GM18867 (cell line): ENCODE measurements at regions not wholly inside any gene's neighbourhood (a gene's known extent, or its start where the extent isn't known, plus 50 kb on each side); places are given as distances from the start of the nearest gene placed in this dataset.

Source experiments
- ATAC-seq: cut with Tn5 transposase; IDR thresholded peaks from one replicate; pipeline ENCODE4 v1.9.1; 2021; ENCODE audit warnings: mild to moderate bottlenecking, moderate library complexity; ENCODE audit not compliant: unreplicated experiment

DNA sequence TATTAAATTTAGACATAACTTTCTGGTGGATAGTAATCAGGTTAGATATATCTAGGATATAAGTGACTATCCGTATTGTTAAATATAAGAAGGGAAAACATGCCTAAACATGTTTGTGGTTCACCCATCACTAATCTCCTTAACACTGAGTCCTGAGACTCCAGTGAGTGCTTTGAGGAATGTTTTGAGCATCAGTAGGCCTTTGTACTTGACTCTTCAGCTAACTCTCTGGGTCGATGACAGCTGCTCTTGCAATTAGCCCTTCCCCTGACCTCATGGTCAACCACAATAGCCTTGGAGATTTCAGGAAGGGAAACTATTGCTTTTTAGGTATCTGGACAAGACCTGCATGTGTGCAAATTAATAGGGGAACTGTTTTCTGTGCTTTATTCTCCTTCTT is 716.8 kb downstream of the EPHA4 start:
- no peak for ATAC-seq

DNA sequence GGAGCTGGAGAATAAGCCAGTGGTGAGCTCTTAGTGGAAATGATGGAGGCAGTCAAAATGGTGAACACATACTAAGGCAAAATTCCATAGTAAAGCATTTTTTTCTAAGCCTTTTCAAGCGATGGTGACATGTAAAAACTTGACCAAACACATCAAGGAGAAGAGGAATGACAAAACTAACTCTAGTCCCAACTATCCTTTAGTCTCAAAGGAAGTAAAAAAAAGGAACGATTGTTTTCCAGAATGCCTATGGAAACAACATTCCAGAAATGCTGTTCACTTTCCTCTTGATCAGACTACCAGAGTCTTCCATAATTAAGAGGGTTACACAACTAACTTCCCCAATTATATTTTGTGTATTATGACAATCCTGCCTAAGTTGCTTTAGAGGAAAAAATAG is 715.6 kb downstream of the EPHA4 start:
- no peak for ATAC-seq

DNA sequence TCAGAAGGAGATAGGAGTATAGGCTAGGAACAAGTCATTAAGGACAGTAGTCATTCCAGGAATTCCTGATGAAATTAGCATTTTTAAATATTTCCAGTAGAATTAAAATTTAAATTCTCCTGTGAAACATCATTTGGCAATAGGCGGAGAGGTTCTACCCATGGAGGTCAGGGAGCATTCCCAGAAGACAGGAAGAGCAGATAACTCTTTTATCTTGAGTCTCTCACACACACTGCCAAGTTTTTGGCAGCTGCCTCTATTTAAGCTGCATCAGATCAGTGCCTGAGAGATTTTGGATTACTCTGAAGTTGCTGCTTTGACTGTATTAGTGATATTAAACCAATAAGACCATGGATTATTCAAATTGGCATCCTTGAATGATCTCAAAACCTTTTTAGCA is 714.7 kb downstream of the EPHA4 start:
- no peak for ATAC-seq

DNA sequence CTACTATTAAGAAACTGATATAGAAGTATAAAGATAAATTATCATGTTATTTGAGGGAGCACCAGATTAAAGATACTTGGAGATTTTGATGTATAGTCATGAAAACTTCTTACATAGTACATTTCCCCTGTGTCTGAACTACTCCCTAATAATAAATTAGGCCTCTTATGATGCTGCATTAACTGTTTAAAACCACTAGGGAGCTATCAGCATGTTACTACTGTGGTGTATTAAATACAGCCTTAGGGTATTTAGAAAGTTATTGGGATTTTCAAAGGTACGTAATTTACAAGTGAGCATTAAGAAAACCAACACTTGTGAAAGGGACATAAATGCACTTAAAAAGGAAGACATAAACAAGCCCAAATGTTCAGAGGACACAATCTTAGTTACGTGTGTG is 714.0 kb downstream of the EPHA4 start:
- no peak for ATAC-seq

DNA sequence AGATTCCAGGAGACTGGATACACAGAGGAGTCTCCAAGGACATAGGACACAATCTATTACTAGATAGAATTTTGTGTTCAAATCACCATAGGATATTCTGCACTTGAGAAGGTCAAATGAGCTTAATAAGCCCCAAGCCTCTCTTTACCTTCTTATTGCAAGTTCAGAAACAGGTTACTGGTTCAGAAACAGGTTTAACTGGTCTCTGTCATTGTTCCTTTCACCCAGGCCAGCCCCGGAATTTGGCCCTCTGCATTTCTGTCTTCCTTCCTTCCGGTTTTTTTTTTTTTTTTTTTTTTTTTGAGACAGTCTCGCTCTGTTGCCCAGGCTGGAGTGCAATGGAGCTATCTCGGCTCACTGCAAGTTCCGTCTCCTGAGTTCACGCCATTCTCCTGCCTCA is 700.2 kb downstream of the EPHA4 start:
- ATAC-seq = no peak

DNA sequence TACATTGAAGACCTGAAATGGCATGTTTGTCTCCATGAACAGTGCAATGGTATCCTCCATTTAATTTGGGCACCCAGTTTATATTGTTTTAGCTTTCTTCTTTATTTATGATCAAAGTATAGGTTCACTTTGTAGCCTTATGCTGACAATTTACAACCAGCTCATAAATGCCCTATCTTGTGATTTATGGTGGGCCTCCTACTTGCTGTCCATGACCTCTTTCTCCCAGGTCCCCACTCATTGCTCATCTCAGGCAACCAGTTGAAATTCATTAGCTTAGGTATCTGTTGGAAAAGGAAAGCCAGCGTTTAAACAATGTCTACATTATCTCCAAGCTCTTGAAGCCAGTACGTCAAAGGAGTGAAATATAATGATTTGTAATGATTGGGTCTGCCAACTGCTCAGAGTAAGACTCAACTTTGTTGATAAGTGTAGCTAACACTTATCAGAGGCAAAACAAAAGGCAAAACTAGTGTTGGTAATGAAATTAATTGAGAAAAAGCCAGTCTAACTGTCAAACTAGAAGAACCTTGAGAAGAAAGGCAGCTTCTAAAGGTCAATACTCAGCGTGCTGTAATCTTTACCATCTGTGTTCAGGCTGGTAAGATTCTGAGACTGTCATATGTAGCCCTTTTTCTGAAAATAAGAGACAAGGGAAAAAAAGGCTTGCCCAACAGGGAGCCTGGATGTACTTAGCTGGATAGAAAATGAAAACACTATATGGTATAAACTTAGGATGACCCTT is 695.9 kb downstream of the EPHA4 start:
- no peak for ATAC-seq

DNA sequence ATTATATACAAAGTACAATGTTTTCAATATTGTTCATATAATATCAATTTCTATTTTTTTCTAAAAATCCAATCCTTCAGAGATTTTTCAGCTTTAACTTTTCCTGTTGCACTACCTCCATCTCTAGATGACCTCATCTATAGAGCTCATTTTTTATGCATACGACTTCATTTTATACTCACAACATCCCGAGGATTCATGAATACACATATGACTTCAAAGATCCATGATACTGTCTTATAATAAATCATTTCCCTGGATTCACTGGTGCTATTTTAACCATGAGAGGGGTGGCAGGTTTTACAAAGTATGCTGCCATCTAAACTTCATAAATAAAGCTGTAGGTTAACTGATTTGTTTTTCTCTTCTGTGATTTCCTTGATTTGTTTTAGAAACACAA is 694.6 kb downstream of the EPHA4 start:
- ATAC-seq = no peak

DNA sequence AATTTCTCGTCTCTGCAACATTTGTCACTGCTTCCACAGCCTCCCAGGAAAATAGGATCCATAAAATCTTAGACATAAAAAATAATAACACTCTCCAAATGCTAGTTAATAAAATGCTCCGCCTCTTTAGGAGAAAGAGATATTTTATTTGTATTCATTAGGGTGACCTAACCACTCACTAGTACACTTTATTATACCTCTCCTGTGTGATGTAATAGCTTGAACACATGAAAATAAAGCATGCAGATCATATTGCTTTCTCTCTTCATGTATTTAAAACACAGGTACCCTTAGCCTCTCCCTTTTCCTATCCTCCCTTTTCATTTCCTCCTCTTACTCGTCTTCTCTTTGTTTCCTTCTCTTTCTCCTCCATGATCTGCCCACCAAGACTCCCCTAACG is 694.2 kb downstream of the EPHA4 start:
- no peak for ATAC-seq

DNA sequence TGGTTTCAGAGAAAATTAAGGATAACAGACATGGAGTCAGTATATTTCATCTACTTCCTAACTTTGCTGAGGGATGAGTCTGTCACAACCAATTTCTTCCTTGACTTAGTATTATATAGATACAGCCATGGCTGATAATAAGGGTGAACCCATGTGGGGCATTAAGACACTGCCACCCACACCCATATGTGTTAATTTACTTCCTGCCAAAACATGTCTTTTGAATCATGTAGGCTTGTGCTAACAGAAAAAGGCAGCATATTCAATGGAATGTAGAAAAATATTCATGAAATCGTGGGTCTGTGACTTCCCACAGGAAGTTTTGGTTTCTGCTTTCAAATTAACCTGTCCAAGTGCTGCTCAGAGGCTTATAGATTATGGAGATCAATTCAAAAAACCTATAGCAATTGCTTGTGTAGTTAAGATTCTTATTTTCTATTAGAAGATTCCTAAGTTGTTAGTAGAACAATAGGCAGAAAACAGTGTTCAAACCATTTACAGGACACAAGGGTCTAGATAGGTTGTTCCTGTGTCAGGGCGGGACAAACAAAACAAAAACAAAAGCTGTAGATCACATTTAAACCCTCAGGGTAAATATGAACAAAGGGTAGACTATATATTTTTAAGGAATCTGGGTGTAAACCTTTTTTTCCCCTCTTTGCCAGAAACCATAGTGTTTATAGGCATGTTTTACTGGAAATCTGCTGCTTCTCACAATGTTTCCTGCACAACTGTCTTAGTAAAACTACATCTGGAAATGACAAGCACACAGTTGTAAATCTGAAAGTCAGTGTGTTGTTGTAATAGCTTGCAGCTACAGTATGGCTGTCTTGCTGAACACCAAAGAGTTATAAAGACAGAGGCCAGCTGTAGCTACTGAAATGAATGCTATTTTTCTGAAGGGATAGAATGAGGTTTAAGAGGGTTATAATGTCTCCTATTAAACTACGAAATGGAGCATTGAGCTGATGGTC is 691.2 kb downstream of the EPHA4 start:
- no peak for ATAC-seq

DNA sequence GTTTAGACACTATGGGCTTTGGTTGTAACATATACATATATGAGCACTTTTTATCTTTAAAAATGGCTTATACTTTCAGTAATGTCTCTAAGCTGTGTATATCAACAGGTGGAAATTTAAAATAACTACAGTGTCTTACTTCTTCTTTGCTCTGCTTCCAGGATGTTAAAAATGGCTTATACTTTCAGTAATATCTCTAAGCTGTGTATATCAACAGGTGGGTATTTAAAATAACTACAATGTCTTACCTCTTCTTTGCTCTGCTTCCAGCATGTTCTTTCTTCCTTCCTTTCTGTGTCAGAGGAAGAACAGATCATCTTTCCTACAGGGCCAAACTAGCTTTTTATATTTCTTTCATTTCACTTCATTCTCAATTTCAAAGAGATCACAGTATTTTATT is 689.6 kb downstream of the EPHA4 start:
- ATAC-seq = no peak

DNA sequence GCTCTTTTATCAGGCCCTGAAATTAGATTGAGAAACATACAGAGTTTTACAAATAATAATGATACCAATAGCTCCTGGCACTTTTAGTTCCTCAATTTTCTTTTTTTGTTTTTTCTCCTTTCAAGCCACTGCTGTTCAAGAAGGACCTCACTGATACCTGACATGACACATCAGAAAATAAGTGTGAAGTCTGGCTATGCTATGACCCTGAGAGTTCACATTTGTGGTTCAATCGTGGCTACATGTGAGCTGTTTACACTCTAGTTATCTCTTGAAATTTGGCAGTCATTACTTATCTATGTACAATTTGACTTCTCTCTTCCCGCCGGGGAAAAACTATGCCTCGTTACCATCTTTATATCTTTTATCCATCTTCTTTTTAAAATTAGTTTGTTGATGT is 686.5 kb downstream of the EPHA4 start:
- ATAC-seq = no peak

DNA sequence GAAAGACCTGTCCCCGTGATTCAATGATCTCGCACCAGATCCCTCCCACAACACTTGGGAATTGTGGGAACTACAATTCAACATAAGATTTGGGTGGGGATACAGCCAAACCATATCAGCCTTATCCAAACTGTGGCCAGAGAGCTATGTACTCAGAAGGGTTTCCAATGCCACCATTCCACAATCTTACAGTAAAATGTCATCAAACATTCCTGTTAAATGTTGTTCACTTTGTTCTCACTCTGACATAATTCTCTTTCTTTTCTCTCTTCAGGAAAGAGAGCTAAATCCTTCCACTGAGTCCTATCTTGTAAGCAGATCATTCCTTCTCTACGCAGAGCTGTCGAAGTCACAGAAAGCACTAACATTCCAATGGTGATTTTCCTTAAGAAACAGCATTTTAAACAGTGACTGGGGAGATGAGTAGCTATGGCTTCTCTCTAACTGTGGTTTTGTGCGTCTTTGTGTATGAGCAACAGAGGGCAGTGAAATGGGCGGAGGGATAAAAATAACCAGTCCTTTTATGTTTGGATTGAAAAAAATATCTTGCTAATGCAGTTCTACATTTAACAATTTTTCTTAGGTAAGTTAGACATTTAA is 684.7 kb downstream of the EPHA4 start:
- ATAC-seq = no peak

DNA sequence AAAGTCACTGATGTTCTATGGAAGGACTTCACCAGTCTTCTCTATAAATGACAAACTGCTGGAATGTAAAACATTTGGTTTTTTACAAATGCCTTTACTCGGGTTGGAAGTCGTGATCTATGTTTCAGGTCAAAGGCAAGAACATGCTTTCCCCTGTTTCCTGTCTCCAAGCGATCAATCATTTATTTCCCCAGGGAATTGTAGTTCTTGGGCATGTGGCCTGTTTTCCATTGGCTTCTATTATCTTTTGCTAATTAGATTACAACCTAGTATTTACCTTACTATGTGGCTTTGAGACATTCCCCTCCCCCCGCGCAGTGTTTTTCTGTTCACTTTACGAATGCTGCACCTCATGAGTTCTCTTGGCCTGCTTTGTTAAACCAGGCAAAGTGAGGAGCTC is 684.2 kb downstream of the EPHA4 start:
- ATAC-seq = no peak

DNA sequence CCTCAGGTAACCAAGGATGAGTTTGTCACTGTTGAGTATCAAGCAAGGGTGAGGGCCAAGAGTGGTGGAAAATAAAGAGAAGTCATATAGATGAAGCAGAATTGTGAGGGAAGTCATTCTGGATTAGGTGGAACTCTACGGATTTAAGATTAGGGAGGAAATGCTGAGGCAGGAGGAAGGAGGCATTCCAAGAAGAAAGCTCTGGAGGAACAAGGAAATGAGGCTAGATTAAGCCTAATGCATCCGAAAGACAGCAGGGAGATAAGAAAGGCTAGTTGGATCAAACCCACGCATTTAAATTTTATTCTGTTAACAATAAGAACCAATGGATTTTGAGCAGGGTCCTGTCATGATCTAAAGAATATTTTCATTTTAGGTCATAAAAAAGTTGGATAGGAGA is 681.2 kb downstream of the EPHA4 start:
- no peak for ATAC-seq

DNA sequence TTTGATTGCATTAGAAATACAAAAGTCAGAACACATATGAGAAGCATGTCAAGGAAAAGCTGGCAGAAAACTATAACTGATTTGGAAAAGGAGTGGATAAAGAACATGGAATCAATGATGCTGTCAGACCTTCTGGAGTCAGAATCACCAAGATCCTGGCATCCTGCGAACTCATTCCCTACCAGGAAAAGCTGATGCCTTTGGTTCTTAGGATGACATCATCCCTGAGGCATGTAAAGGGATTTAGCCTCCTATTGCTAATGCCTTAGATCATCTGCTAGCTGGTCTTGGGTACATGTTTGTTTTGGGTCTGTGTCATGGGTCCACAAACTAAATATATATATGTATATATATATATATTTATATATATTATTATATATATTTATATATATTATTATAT is 680.7 kb downstream of the EPHA4 start:
- no peak for ATAC-seq

DNA sequence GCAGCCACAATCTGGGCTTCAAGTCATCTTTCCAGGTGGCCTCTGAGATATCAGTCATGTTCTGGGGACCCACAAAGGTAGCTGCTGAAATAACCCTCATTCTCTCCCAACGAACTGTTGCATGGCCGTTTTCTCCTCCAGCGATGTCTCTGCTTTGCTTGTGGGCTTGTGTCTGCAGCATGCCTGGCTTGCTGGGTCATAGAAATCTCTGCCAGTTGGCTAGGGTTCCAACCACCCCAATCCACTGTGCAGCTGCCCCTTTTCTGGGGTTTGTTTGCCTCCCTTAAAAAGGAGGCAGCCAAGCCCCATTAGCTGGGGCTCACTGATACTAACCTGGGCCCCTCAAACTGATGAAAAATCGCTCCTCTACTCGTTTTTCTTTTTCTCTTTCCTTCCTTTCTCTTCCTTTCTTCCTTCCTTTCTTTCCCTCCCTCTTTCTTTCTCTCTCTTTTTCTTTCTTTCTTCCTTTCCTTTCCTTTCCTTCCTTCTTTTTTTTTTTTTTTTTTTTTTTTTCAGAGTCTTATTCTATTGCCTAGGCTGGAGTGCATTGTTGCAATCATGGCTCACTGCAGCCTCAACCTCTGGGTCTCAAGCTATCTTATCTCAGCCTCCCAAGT is 680.0 kb downstream of the EPHA4 start:
- ATAC-seq = no peak

DNA sequence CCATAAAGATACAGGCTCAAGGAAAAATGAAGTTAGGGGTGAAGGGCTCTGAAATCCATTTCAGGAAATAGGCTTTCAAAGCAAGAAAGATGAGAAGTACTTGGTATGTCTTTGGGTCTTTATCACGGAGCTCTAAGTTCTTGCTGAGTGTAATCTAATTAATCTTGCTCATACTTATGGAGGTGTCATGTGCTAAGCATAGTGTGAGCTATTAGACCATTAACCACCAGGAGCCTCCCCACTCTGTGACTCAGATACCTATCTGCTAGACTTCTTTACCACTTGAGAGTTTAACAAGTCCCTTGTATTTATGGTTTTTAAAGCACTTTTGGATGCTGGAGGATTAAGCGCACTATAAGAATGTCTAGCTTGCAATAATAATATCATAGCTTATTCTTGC is 678.7 kb downstream of the EPHA4 start:
- ATAC-seq = no peak

DNA sequence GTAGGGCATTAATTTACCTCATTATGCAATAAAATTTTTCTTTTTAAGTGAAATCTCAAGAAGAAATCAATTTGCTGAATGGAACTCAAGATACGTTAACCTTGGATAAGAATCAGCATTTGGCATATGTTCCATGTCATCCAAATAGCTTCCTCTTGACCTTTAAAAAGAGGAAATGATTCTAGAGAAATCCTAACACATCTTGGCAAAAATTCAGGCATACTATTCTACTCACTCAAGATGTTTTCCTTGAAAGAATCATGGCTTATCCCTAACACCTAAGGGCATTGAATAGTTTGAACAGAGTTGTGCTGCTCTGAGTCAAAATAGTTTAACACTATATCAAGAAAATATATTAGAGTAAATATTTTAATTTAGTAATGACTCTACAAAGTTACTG is 678.0 kb downstream of the EPHA4 start:
- ATAC-seq = no peak

DNA sequence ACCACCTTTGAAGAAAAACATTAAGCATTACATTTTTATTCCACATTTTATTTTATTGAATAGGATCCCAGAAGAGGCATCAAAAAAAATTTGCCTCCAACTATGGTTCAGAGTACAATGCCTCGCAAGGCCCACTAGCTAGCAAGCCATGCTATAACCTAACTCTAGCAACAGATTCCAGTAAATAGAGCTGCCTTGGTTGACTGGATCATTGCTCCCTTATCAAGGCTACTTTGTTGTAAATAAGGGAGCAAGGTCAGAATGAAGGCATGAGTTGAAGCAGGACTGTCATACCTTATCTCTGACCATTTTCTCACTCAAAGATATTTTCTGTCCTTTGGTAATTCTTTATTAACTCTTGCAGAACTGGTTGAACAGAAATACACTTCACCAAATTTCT is 672.6 kb downstream of the EPHA4 start:
- ATAC-seq = no peak

DNA sequence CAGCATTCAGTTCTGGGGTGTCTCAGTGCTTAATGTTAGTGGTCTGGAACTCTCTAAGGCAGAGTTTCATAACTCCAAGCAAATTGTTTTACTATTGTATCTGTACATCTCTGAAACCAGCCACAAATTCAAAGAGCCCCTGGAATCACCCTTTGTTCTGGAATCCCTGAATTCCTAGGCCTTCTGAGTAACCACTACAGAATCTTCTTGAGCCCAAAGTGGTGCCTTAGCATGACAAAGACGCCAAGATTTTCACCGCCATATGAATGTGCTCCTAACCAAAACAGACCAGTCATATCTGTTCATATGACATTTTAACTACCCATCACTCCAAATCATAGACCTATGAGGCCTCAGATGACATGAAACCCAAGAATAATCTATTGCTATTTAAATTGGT is 668.1 kb downstream of the EPHA4 start:
- ATAC-seq = no peak

DNA sequence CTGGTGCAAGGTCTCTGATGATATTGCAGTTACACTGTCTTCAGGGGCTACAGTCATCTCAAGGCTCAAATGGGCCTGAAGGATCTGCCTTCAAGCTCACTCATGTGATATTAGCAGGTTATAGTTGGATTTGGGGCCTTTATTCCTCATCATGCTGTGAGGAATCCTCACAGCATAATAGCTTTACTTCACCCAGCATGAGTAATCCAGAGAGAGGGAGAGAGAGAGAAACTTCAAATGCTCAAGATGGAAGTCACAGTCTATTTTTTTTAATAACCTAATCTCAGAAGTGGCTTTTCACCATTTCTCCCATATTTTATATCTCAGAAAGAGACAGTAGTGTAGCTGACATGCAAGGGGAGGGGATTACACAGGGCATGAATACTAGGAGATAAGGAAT is 658.7 kb downstream of the EPHA4 start:
- no peak for ATAC-seq
